NCI-H2227 (cell line): ENCODE measurements at regions not wholly inside any gene's neighbourhood (a gene's known extent, or its start where the extent isn't known, plus 50 kb on each side); places are given as distances from the start of the nearest gene placed in this dataset.
"Not testable (repeated sequence)": the region's sequence is repeated elsewhere in the genome, so short reads cannot be mapped to it uniquely, and the experiment has no call there.

Experiments
- DNase-seq: peaks from one replicate; lab custom pipeline; 2025; ENCODE audit not compliant: unreplicated experiment; lab: John Stamatoyannopoulos, UW

- no peak for DNase-seq
Measured at GRCh38 chr7:13072014-13072413, 384.6 kb downstream of the ARL4A start.

- DNase-seq, result no peak
Measured at GRCh38 chr7:13077466-13077865, 390.0 kb downstream of the ARL4A start.

- no peak for DNase-seq
Measured at GRCh38 chr7:13078105-13078504, 390.7 kb downstream of the ARL4A start.

GRCh38 chr7:13090959-13091358 lies 403.5 kb downstream of the ARL4A start:
- no peak for DNase-seq

- DNase-seq, result no peak
Measured at GRCh38 chr7:13091974-13092707, 404.7 kb downstream of the ARL4A start.

- DNase-seq, result no peak
Measured at GRCh38 chr7:13092708-13093005, 405.2 kb downstream of the ARL4A start.

GRCh38 chr7:13093160-13093559 lies 405.7 kb downstream of the ARL4A start:
- peak; percentile 60 for DNase-seq

GRCh38 chr7:13097499-13097898 lies 410.1 kb downstream of the ARL4A start:
- DNase-seq, result no peak

GRCh38 chr7:13098161-13098560 lies 410.7 kb downstream of the ARL4A start:
- no peak for DNase-seq

- no peak for DNase-seq
Measured at GRCh38 chr7:13099154-13099795, 411.8 kb downstream of the ARL4A start.

GRCh38 chr7:13104128-13104527 lies 416.7 kb downstream of the ARL4A start:
- DNase-seq, result no peak

- DNase-seq, result no peak
Measured at GRCh38 chr7:13105209-13105608, 417.8 kb downstream of the ARL4A start.

GRCh38 chr7:13106513-13106912 lies 419.1 kb downstream of the ARL4A start:
- DNase-seq, result no peak

GRCh38 chr7:13107291-13107690 lies 419.9 kb downstream of the ARL4A start:
- no peak for DNase-seq

- no peak for DNase-seq
Measured at GRCh38 chr7:13108061-13108460, 420.6 kb downstream of the ARL4A start.

GRCh38 chr7:13109201-13109600 lies 421.8 kb downstream of the ARL4A start:
- no peak for DNase-seq

GRCh38 chr7:13110107-13110506 lies 422.7 kb downstream of the ARL4A start:
- DNase-seq, result no peak

GRCh38 chr7:13111230-13111629 lies 423.8 kb downstream of the ARL4A start:
- DNase-seq, result no peak

- DNase-seq, result not testable (repeated sequence)
Measured at GRCh38 chr7:13114240-13114639, 426.8 kb downstream of the ARL4A start.

- no peak for DNase-seq
Measured at GRCh38 chr7:13115157-13115772, 427.8 kb downstream of the ARL4A start.

GRCh38 chr7:13115855-13116254 lies 428.4 kb downstream of the ARL4A start:
- no peak for DNase-seq

GRCh38 chr7:13117103-13117502 lies 429.7 kb downstream of the ARL4A start:
- DNase-seq, result no peak

- no peak for DNase-seq
Measured at GRCh38 chr7:13117592-13117991, 430.2 kb downstream of the ARL4A start.
